ENCODE measurements at regions not wholly inside any gene's neighbourhood (a gene's known extent, or its start where the extent isn't known, plus 50 kb on each side); places are given as distances from the start of the nearest gene placed in this dataset.

GRCh38 chr2:2681085-2681484 is 350.0 kb upstream of the MYT1L start:
- H3K4me1 Mint-ChIP-seq (ENCODE audit: low read depth) = peaks cover 7% of the 10 kb centered on the region
- no peaks in the 10 kb centered on the region for H3K36me3 Mint-ChIP-seq (ENCODE audit: insufficient read depth)
- DNase-seq (ENCODE audit: low spot score, unreplicated experiment) = no peak
- TF ChIP-seq, protein P1, sequence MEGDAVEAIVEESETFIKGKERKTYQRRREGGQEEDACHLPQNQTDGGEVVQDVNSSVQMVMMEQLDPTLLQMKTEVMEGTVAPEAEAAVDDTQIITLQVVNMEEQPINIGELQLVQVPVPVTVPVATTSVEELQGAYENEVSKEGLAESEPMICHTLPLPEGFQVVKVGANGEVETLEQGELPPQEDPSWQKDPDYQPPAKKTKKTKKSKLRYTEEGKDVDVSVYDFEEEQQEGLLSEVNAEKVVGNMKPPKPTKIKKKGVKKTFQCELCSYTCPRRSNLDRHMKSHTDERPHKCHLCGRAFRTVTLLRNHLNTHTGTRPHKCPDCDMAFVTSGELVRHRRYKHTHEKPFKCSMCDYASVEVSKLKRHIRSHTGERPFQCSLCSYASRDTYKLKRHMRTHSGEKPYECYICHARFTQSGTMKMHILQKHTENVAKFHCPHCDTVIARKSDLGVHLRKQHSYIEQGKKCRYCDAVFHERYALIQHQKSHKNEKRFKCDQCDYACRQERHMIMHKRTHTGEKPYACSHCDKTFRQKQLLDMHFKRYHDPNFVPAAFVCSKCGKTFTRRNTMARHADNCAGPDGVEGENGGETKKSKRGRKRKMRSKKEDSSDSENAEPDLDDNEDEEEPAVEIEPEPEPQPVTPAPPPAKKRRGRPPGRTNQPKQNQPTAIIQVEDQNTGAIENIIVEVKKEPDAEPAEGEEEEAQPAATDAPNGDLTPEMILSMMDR (IDR thresholded peaks at IDR 0.05; ENCODE audit: unreplicated experiment) = no peak
- no peaks in the 10 kb centered on the region for H3K9me3 Mint-ChIP-seq (ENCODE audit: low read depth)
- no peak overlapping the region for H3K4me3 Mint-ChIP-seq (ENCODE audit: low read depth)
- peaks cover 10% of the 10 kb centered on the region for H3K27me3 Mint-ChIP-seq
- no peak overlapping the region for H3K27ac Mint-ChIP-seq

GRCh38 chr2:2674831-2675230 is 343.8 kb upstream of the MYT1L start:
- TF ChIP-seq, protein P1 (IDR thresholded peaks at IDR 0.05; ENCODE audit: unreplicated experiment) = no peak
- H3K4me3 Mint-ChIP-seq (ENCODE audit: low read depth) = no peak overlapping the region
- no peaks in the 10 kb centered on the region for H3K36me3 Mint-ChIP-seq (ENCODE audit: insufficient read depth)
- DNase-seq (ENCODE audit: low spot score, unreplicated experiment) = no peak
- H3K27me3 Mint-ChIP-seq = peaks cover 9% of the 10 kb centered on the region
- no peaks in the 10 kb centered on the region for H3K9me3 Mint-ChIP-seq (ENCODE audit: low read depth)
- peaks cover 2% of the 10 kb centered on the region for H3K4me1 Mint-ChIP-seq (ENCODE audit: low read depth)
- no peak overlapping the region for H3K27ac Mint-ChIP-seq

- no peak for DNase-seq (ENCODE audit: low spot score, unreplicated experiment)
- TF ChIP-seq, protein P1 (IDR thresholded peaks at IDR 0.05; ENCODE audit: unreplicated experiment) = no peak
- Mint-ChIP-seq H3K9me3 (ENCODE audit: low read depth) (no peaks in the 10 kb centered on the region), H3K4me3 (ENCODE audit: low read depth) (no peak overlapping the region), H3K4me1 (ENCODE audit: low read depth) (peaks cover 2% of the 10 kb centered on the region), H3K27ac (no peak overlapping the region), H3K36me3 (ENCODE audit: insufficient read depth) (no peaks in the 10 kb centered on the region), H3K27me3 (peaks cover 9% of the 10 kb centered on the region)
Observed at GRCh38 chr2:2673406-2673805, 342.3 kb upstream of the MYT1L start.

DNA sequence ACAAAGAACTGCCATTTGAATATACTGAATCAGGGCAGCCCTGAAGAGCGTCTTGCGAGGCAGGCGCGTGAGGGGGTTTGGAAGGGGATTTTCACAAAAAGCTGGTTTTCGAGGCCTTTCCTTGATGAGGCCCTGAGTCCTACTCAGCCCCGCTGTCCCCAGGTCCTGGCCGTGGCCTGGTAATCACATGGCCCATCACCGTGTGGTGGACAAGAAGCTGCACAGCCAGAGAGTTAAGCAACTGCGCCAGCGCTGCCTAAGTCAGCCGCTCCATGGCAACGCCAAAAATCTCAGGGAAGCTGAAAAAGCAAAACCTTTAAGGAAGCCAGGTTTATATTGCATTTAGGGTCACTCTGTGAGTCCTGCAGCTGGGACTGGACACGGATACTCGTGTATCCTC is 341.2 kb upstream of the MYT1L start:
- Mint-ChIP-seq H3K27ac (no peak overlapping the region), H3K4me3 (ENCODE audit: low read depth) (no peak overlapping the region), H3K9me3 (ENCODE audit: low read depth) (no peaks in the 10 kb centered on the region), H3K27me3 (peaks cover 9% of the 10 kb centered on the region), H3K36me3 (ENCODE audit: insufficient read depth) (no peaks in the 10 kb centered on the region), H3K4me1 (ENCODE audit: low read depth) (peaks cover 2% of the 10 kb centered on the region)
- TF ChIP-seq, protein P1 (IDR thresholded peaks at IDR 0.05; ENCODE audit: unreplicated experiment) = no peak
- DNase-seq (ENCODE audit: low spot score, unreplicated experiment) = no peak

DNA sequence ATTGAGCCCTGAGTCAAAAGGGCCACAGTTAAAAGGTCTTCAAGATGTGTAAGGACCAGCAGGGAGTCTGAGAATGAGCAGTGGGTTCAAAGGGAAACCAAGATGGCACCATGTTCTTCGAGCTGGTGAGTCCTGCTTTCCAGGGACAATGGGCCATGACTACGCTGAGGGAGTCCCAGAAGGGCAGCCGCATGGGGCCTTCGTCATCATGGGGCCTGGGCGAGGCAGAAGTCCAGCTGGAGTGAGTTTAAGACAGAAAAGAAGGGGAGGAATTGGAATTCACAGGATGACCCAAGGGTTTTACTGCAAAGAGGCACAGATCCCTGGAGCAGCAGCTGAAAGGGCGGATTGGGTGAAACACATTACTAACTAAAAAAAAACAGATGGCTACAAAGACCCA is 340.8 kb upstream of the MYT1L start:
- Mint-ChIP-seq H3K36me3 (ENCODE audit: insufficient read depth) (no peaks in the 10 kb centered on the region), H3K27me3 (peaks cover 9% of the 10 kb centered on the region), H3K27ac (no peak overlapping the region), H3K4me3 (ENCODE audit: low read depth) (no peak overlapping the region), H3K9me3 (ENCODE audit: low read depth) (no peaks in the 10 kb centered on the region), H3K4me1 (ENCODE audit: low read depth) (peaks cover 2% of the 10 kb centered on the region)
- no peak for DNase-seq (ENCODE audit: low spot score, unreplicated experiment)
- TF ChIP-seq, protein P1 (IDR thresholded peaks at IDR 0.05; ENCODE audit: unreplicated experiment) = no peak

Data from progenitor cell of endocrine pancreas (in vitro differentiated cells).